Natural killer cell (primary cell): ENCODE measurements at regions not wholly inside any gene's neighbourhood (a gene's known extent, or its start where the extent isn't known, plus 50 kb on each side); places are given as distances from the start of the nearest gene placed in this dataset.

Experiments
- ATAC-seq, 3 donors: fragments of 150-1000 bp in 2 of 3; fragments of 200-7000 bp in 1 of 3; cut with Tn5 transposase; 1 replicate in 1 of 3; 2 replicates in 2 of 3; pipeline ENCODE4 v1.10.0; 2021; ENCODE audit warnings: mild to moderate bottlenecking in 2 of 3, moderate library complexity in 2 of 3
- DNase-seq, 2 donors: peaks; one replicate each; pipeline versions ENCODE4 v3.0.0 to v3.0.0-alpha.2; 2013 to 2021; ENCODE audit warnings: mixed read lengths in 1 of 2
- H3K27ac ChIP-seq: one replicate; pipeline ENCODE4 v1.5.1; 2013; ENCODE audit warnings: mild to moderate bottlenecking, low read length
- H3K27me3 ChIP-seq: one replicate; pipeline ENCODE4 v1.6.1; 2013; ENCODE audit warnings: low read length; ENCODE audit not compliant: control insufficient read depth, insufficient read depth
- H3K36me3 ChIP-seq: one replicate; pipeline ENCODE4 v1.6.1; 2013; ENCODE audit warnings: low read length; ENCODE audit not compliant: control insufficient read depth, insufficient read depth
- H3K4me1 ChIP-seq: one replicate; pipeline ENCODE4 v1.6.1; 2013; ENCODE audit warnings: low read length; ENCODE audit not compliant: control insufficient read depth, insufficient read depth
- H3K4me3 ChIP-seq: one replicate; pipeline ENCODE4 v1.5.1; 2013; ENCODE audit warnings: low read length
- H3K9me3 ChIP-seq: one replicate; pipeline ENCODE4 v1.6.1; 2013; ENCODE audit warnings: low read length; ENCODE audit not compliant: control insufficient read depth, insufficient read depth
- H3K27ac Mint-ChIP-seq, 2 donors: one replicate each; pipeline ENCODE4 v1.8.0; 2022; ENCODE audit warnings: mild to moderate bottlenecking in 2 of 2, mixed read lengths in 2 of 2, moderate library complexity in 1 of 2
- H3K27me3 Mint-ChIP-seq, 2 donors: one replicate each; pipeline ENCODE4 v1.8.0; 2022; ENCODE audit warnings: low read depth in 2 of 2, mixed read lengths in 2 of 2
- H3K36me3 Mint-ChIP-seq: one replicate; pipeline ENCODE4 v1.8.0; 2022; ENCODE audit warnings: mixed read lengths
- H3K4me1 Mint-ChIP-seq, 2 donors: one replicate each; pipeline ENCODE4 v1.8.0; 2022; ENCODE audit warnings: mixed read lengths in 2 of 2
- H3K4me3 Mint-ChIP-seq: one replicate; pipeline ENCODE4 v1.8.0; 2022; ENCODE audit warnings: mild to moderate bottlenecking, moderate library complexity, mixed read lengths
- H3K9me3 Mint-ChIP-seq, 2 donors: one replicate each; pipeline ENCODE4 v1.8.0; 2022; ENCODE audit warnings: mixed read lengths in 2 of 2
- CTCF ChIP-seq: fragments of 200-600 bp; IDR thresholded peaks from one replicate; pipeline ENCODE4 v1.8.0; 2022; ENCODE audit warnings: antibody characterized with exemption
- WGBS: methylation state at CpG from one replicate; pipeline ENCODE4 v1.1.7; 2013; ENCODE audit warnings: missing lambda C conversion rate; ENCODE audit not compliant: insufficient coverage; 5-methylcytosine and 5-hydroxymethylcytosine counted together
- intact Hi-C: fragments of 100-400 bp; cut with micrococcal nuclease; formaldehyde crosslinking; loops from one replicate; pipeline ENCODE4 v1.14.2; 2022

- WGBS, result no CpG with 5 or more reads among the region's 1 CpG
- Mint-ChIP-seq H3K27me3 (no peaks in the 10 kb centered on the region), H3K4me1 (no peaks in the 10 kb centered on the region), H3K4me3 (no peak overlapping the region), H3K9me3 (peaks cover 0 to 19% of the 10 kb centered on the region in 2 donors), H3K36me3 (no peaks in the 10 kb centered on the region), H3K27ac (no peak overlapping the region)
- H3K36me3 ChIP-seq, result no peaks in the 10 kb centered on the region
- intact Hi-C loops, result no loop called here
- no peaks in the 10 kb centered on the region for H3K9me3 ChIP-seq
- H3K27me3 ChIP-seq, result no peaks in the 10 kb centered on the region
- H3K4me3 ChIP-seq, result no peak overlapping the region
- H3K4me1 ChIP-seq, result no peaks in the 10 kb centered on the region
- DNase-seq (no peak), ATAC-seq (no peak)
- no peak for TF ChIP-seq CTCF
- no peak overlapping the region for H3K27ac ChIP-seq
These were observed 1629.7 kb upstream of the TMEFF2 start for GRCh38 chr2:193824474-193824873.

- Histone ChIP-seq H3K36me3 (no peaks in the 10 kb centered on the region), H3K4me1 (no peaks in the 10 kb centered on the region), H3K27me3 (no peaks in the 10 kb centered on the region), H3K4me3 (no peak overlapping the region), H3K9me3 (no peaks in the 10 kb centered on the region), H3K27ac (no peak overlapping the region)
- WGBS, result 92% methylated on average over 5 of the region's 5 CpGs
- Mint-ChIP-seq H3K27me3 (no peaks in the 10 kb centered on the region), H3K4me1 (no peaks in the 10 kb centered on the region), H3K36me3 (no peaks in the 10 kb centered on the region), H3K9me3 (peaks cover 5 to 6% of the 10 kb centered on the region in 2 donors), H3K27ac (no peak overlapping the region), H3K4me3 (no peak overlapping the region)
- intact Hi-C loops, result no loop called here
- DNase-seq, result no peak
- no peak for TF ChIP-seq CTCF
- ATAC-seq, result no peak
These were observed 1624.2 kb upstream of the TMEFF2 start for GRCh38 chr2:193818801-193819499.

- ATAC-seq (no peak), DNase-seq (no peak)
- TF ChIP-seq CTCF, result no peak
- no peaks in the 10 kb centered on the region for H3K4me1 Mint-ChIP-seq
- no peak overlapping the region for H3K4me3 Mint-ChIP-seq
- Histone ChIP-seq H3K4me3 (no peak overlapping the region), H3K4me1 (no peaks in the 10 kb centered on the region), H3K36me3 (no peaks in the 10 kb centered on the region), H3K9me3 (no peaks in the 10 kb centered on the region), H3K27me3 (no peaks in the 10 kb centered on the region), H3K27ac (no peak overlapping the region)
- H3K9me3 Mint-ChIP-seq, result peaks cover 3 to 7% of the 10 kb centered on the region in 2 donors
- intact Hi-C loops, result no loop called here
- no peak overlapping the region for H3K27ac Mint-ChIP-seq
- no peaks in the 10 kb centered on the region for H3K27me3 Mint-ChIP-seq
- H3K36me3 Mint-ChIP-seq, result no peaks in the 10 kb centered on the region
These were observed 1621.3 kb upstream of the TMEFF2 start for GRCh38 chr2:193816008-193816407.

- no peak for ATAC-seq
- no peaks in the 10 kb centered on the region for H3K4me1 Mint-ChIP-seq
- intact Hi-C loops, result no loop called here
- Histone ChIP-seq H3K9me3 (no peaks in the 10 kb centered on the region), H3K4me1 (no peaks in the 10 kb centered on the region), H3K27me3 (no peaks in the 10 kb centered on the region), H3K27ac (no peak overlapping the region), H3K4me3 (no peak overlapping the region), H3K36me3 (no peaks in the 10 kb centered on the region)
- H3K4me3 Mint-ChIP-seq, result no peak overlapping the region
- H3K36me3 Mint-ChIP-seq, result no peaks in the 10 kb centered on the region
- no peak overlapping the region for H3K27ac Mint-ChIP-seq
- no peaks in the 10 kb centered on the region for H3K27me3 Mint-ChIP-seq
- TF ChIP-seq CTCF, result no peak
- 89% methylated on average over 2 of the region's 3 CpGs for WGBS
- no peak for DNase-seq
- H3K9me3 Mint-ChIP-seq, result peaks cover 3 to 7% of the 10 kb centered on the region in 2 donors
These were observed 1615.8 kb upstream of the TMEFF2 start for GRCh38 chr2:193810533-193810932.
